ENCODE measurements at regions not wholly inside any gene's neighbourhood (a gene's known extent, or its start where the extent isn't known, plus 50 kb on each side); places are given as distances from the start of the nearest gene placed in this dataset.

- 81 to 92% methylated on average over 1 of the region's 1 CpG for WGBS, 2 donors
- peaks cover 0 to 11% (median 7%) of the 10 kb centered on the region in 4 donors for H3K4me1 ChIP-seq
- TF ChIP-seq, protein P1, sequence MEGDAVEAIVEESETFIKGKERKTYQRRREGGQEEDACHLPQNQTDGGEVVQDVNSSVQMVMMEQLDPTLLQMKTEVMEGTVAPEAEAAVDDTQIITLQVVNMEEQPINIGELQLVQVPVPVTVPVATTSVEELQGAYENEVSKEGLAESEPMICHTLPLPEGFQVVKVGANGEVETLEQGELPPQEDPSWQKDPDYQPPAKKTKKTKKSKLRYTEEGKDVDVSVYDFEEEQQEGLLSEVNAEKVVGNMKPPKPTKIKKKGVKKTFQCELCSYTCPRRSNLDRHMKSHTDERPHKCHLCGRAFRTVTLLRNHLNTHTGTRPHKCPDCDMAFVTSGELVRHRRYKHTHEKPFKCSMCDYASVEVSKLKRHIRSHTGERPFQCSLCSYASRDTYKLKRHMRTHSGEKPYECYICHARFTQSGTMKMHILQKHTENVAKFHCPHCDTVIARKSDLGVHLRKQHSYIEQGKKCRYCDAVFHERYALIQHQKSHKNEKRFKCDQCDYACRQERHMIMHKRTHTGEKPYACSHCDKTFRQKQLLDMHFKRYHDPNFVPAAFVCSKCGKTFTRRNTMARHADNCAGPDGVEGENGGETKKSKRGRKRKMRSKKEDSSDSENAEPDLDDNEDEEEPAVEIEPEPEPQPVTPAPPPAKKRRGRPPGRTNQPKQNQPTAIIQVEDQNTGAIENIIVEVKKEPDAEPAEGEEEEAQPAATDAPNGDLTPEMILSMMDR (IDR thresholded peaks at IDR 0.05), result no peak
- TF ChIP-seq EP300 (IDR thresholded peaks at IDR 0.05) (no peak), POLR2A (IDR thresholded peaks at IDR 0.05) (no peak), POLR2AphosphoS5 (IDR thresholded peaks at IDR 0.05) (no peak)
- H3K9me3 ChIP-seq, result peaks cover 0 to 15% (median 6%) of the 10 kb centered on the region in 4 donors
- DNase-seq (no peak), ATAC-seq (ENCODE audit: low FRiP score in 2 of 2) (no peak)
- H3K27me3 ChIP-seq, result no peaks in the 10 kb centered on the region
- no peaks in the 10 kb centered on the region for H3K36me3 ChIP-seq
- no peak overlapping the region for H3K27ac ChIP-seq
- H3K4me3 ChIP-seq, result no peak overlapping the region
Observed at GRCh38 chr1:66435541-66435940, 98.4 kb upstream of the SGIP1 start.

DNA sequence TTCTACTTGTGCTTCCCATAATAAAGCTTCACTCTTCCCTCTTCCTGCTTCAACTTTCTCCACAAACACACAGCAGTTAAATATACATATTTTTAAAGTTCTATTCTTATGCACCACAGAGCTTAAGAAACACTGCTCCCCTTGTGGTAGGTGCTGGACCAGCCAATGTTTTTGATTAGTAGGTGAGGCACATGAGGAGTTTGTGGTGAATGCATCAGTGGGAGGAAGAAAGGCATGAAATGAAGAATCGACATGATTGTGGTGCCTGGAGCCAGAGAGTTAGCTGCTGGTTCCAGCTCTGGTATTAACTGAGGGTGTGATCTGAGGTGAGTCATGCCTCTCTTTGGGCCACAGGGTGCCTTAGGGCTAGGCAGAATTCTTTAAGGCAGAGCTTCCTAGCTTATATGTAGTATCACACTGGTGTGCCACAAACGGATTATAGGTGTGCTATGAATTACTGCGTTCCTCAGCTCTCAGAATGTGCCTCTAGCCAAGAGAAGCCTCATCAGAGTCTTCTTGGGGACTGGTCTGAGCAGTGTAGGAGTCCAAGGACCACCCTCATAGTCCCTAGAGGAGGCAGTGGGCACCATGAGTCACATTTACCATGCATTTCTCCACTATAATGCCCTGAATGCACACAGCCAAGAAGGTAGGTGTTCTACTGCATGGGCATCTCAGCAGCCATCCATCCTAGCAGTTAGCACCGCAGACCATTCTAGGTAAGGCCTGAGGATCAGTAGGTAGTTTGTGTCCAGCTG is 97.4 kb upstream of the SGIP1 start:
- no peak overlapping the region for H3K4me3 ChIP-seq
- ATAC-seq (ENCODE audit: low FRiP score in 2 of 2) (peak in 1 of 2 donors; percentile 35), DNase-seq (no peak)
- 72 to 76% methylated on average over 4 of the region's 4 CpGs for WGBS, 2 donors
- H3K27ac ChIP-seq, result no peak overlapping the region
- no peaks in the 10 kb centered on the region for H3K36me3 ChIP-seq
- no peak for TF ChIP-seq POLR2AphosphoS5 (IDR thresholded peaks at IDR 0.05)
- TF ChIP-seq, protein P1 (IDR thresholded peaks at IDR 0.05), result peak in 1 of 6 experiments; percentile 23
- peaks cover 0 to 6% (median 0%) of the 10 kb centered on the region in 4 donors for H3K9me3 ChIP-seq
- peaks cover 0 to 11% (median 7%) of the 10 kb centered on the region in 4 donors for H3K4me1 ChIP-seq
- H3K27me3 ChIP-seq, result no peaks in the 10 kb centered on the region

GRCh38 chr1:66437136-66437401 is 96.9 kb upstream of the SGIP1 start:
- Histone ChIP-seq H3K9me3 (peaks cover 0 to under 1% (median 0%) of the 10 kb centered on the region in 4 donors), H3K4me1 (peaks cover 0 to 11% (median 7%) of the 10 kb centered on the region in 4 donors), H3K27ac (no peak overlapping the region), H3K27me3 (no peaks in the 10 kb centered on the region), H3K36me3 (no peaks in the 10 kb centered on the region), H3K4me3 (no peak overlapping the region)
- TF ChIP-seq EP300 (IDR thresholded peaks at IDR 0.05) (no peak), POLR2AphosphoS5 (IDR thresholded peaks at IDR 0.05) (no peak), POLR2A (IDR thresholded peaks at IDR 0.05) (no peak)
- TF ChIP-seq, protein P1 (IDR thresholded peaks at IDR 0.05), result no peak
- DNase-seq (no peak), ATAC-seq (ENCODE audit: low FRiP score in 2 of 2) (no peak)
- WGBS, 2 donors, result 89 to 96% methylated on average over 2 of the region's 2 CpGs

DNA sequence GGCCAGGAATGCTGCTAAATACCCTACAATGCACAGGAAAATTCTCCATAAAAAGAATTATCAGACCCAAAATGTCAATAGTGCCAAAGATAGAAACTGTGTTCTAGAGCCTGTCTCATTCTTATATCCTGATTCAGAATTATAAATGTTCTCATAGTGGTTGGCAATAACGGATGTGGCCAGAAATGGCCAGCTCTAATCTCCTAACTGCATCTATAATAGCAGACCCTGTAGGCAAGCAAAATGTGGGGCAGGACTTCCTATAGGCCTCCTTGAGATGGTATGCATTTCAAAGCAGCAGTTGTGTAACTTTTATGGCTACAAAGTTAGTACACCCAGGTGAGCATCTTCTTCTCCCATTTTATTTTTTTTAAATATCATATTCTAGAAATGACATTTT is 95.9 kb upstream of the SGIP1 start:
- Histone ChIP-seq H3K4me1 (peaks cover 0 to 11% (median 7%) of the 10 kb centered on the region in 4 donors), H3K27me3 (no peaks in the 10 kb centered on the region), H3K4me3 (no peak overlapping the region), H3K36me3 (no peaks in the 10 kb centered on the region), H3K9me3 (no peaks in the 10 kb centered on the region), H3K27ac (no peak overlapping the region)
- 69 to 73% methylated on average over 1 of the region's 1 CpG for WGBS, 2 donors
- DNase-seq (no peak), ATAC-seq (ENCODE audit: low FRiP score in 2 of 2) (no peak)
- TF ChIP-seq POLR2A (IDR thresholded peaks at IDR 0.05) (no peak), EP300 (IDR thresholded peaks at IDR 0.05) (no peak), POLR2AphosphoS5 (IDR thresholded peaks at IDR 0.05) (no peak)
- TF ChIP-seq, protein P1 (IDR thresholded peaks at IDR 0.05), result no peak

DNA sequence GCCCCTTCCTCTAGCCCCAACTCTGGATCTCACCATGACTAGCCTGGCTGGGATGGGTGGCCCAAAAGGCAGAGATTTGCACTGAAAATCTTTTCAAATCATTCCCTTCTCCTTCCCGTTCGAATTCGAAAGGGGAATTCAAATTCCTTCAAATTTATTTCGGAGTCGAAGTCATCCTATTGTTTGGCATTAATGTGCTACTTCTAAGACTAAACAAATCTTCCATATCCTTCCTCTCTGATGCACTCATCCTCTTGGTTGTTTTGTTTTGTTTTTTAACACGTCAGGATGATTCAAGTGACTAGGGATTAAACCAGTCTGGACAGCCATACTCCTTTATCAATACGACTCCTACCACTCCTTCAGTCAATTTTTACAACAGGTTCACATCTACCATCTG is 95.5 kb upstream of the SGIP1 start:
- Histone ChIP-seq H3K36me3 (no peaks in the 10 kb centered on the region), H3K4me3 (no peak overlapping the region), H3K27ac (peak overlapping the region; percentile 11 to 64 (median 30)), H3K9me3 (no peaks in the 10 kb centered on the region), H3K27me3 (no peaks in the 10 kb centered on the region), H3K4me1 (peaks cover 0 to 11% (median 7%) of the 10 kb centered on the region in 4 donors)
- TF ChIP-seq POLR2AphosphoS5 (IDR thresholded peaks at IDR 0.05) (no peak), POLR2A (IDR thresholded peaks at IDR 0.05) (no peak), EP300 (IDR thresholded peaks at IDR 0.05) (no peak)
- TF ChIP-seq, protein P1 (IDR thresholded peaks at IDR 0.05), result no peak
- no peak for ATAC-seq (ENCODE audit: low FRiP score in 2 of 2)
- no peak for DNase-seq
- WGBS, 2 donors, result 69 to 70% methylated on average over 7 of the region's 7 CpGs
